Gastrocnemius medialis (tissue), 4 donors: ENCODE measurements at regions not wholly inside any gene's neighbourhood (a gene's known extent, or its start where the extent isn't known, plus 50 kb on each side); places are given as distances from the start of the nearest gene placed in this dataset.

Experiments
- ATAC-seq, 2 donors: fragments of 150-250 bp; one replicate each; pipeline ENCODE4 v1.9.1; 2016
- DNase-seq, 2 donors: peaks; one replicate each; pipeline ENCODE4 v3.0.0-alpha.2; 2019
- H3K27ac ChIP-seq, 4 donors: fragments of 200-600 bp; sonication (generic); 1 replicate in 1 of 4; 2 replicates in 3 of 4; pipeline ENCODE4 v1.5.1; 2016 to 2018; ENCODE audit warnings: mild to moderate bottlenecking in 2 of 4, moderate library complexity in 1 of 4
- H3K27me3 ChIP-seq, 3 donors: fragments of 200-600 bp; sonication (generic) in 2 of 3; 1 replicate in 1 of 3; 2 replicates in 2 of 3; pipeline versions ENCODE4 v1.5.1 to v1.6.0; 2016 to 2019; ENCODE audit warnings: mild to moderate bottlenecking in 1 of 3, moderate library complexity in 1 of 3
- H3K36me3 ChIP-seq, 2 donors: fragments of 200-600 bp; sonication (generic) in 1 of 2; one replicate each; pipeline ENCODE4 v1.5.1; 2017 to 2018
- H3K4me1 ChIP-seq, 2 donors: fragments of 200-600 bp; sonication (generic) in 1 of 2; one replicate each; pipeline ENCODE4 v1.5.1; 2016 to 2017; ENCODE audit warnings: mild to moderate bottlenecking in 2 of 2
- H3K4me3 ChIP-seq, 4 donors: fragments of 200-600 bp; sonication (generic) in 3 of 4; 1 replicate in 1 of 4; 2 replicates in 3 of 4; pipeline ENCODE4 v1.5.1; 2016 to 2019; ENCODE audit warnings: mild to moderate bottlenecking in 2 of 4
- H3K9me3 ChIP-seq, 3 donors: fragments of 200-600 bp; sonication (generic) in 2 of 3; 1 replicate in 1 of 3; 2 replicates in 2 of 3; pipeline ENCODE4 v1.5.1; 2016 to 2019
- CTCF ChIP-seq, 5 experiments: fragments of 450-650 bp in 3 of 5; fragments of 200-600 bp in 2 of 5; sonication (generic) in 2 of 5; IDR thresholded peaks in 4 of 5; conservative IDR thresholded peaks in 1 of 5; 1 replicate in 4 of 5; 2 replicates in 1 of 5; pipeline ENCODE4 v1.5.1; 2016 to 2019; ENCODE audit warnings: antibody characterized with exemption in 5 of 5, mild to moderate bottlenecking in 3 of 5, moderate library complexity in 3 of 5
- POLR2A ChIP-seq, 2 donors: fragments of 450-650 bp; IDR thresholded peaks; one replicate each; pipeline ENCODE4 v1.6.1; 2017; ENCODE audit warnings: antibody characterized with exemption in 2 of 2, mild to moderate bottlenecking in 2 of 2, moderate library complexity in 2 of 2
- in situ Hi-C, 4 donors: fragments of 200-750 bp; cut with MboI; loops; one replicate each; pipeline versions ENCODE4 v1.15.0 to v1.8.0; 2017; ENCODE audit warnings: low sequenced_read_pairs in 4 of 4
- intact Hi-C: fragments of 100-400 bp; cut with DNase I; formaldehyde crosslinking; loops from one replicate; pipeline ENCODE4 v1.15.1; 2023; ENCODE audit warnings: low total_unique reads

- in situ Hi-C loops (no loop called here), intact Hi-C loops (no loop called here)
- Histone ChIP-seq H3K9me3 (no peaks in the 10 kb centered on the region), H3K4me3 (no peak overlapping the region), H3K27ac (no peak overlapping the region), H3K27me3 (no peaks in the 10 kb centered on the region), H3K36me3 (no peaks in the 10 kb centered on the region), H3K4me1 (no peaks in the 10 kb centered on the region)
- DNase-seq: no peak
- ATAC-seq: no peak
- TF ChIP-seq POLR2A (IDR thresholded peaks at IDR 0.05) (no peak), CTCF (IDR thresholded peaks at IDR 0.05 in 4 of 5, conservative IDR thresholded peaks at IDR 0.05 in 1 of 5) (no peak)
Measured at GRCh38 chr11:15670520-15671070, 555.9 kb downstream of the INSC start.

GRCh38 chr11:15671216-15671615, 556.5 kb downstream of the INSC start:
- no peak overlapping the region for H3K4me3 ChIP-seq
- DNase-seq: no peak
- no peak for ATAC-seq
- intact Hi-C loops (no loop called here), in situ Hi-C loops (no loop called here)
- no peaks in the 10 kb centered on the region for H3K27me3 ChIP-seq
- no peaks in the 10 kb centered on the region for H3K36me3 ChIP-seq
- no peak overlapping the region for H3K27ac ChIP-seq
- H3K4me1 ChIP-seq: no peaks in the 10 kb centered on the region
- TF ChIP-seq CTCF (IDR thresholded peaks at IDR 0.05 in 4 of 5, conservative IDR thresholded peaks at IDR 0.05 in 1 of 5) (no peak), POLR2A (IDR thresholded peaks at IDR 0.05) (no peak)
- no peaks in the 10 kb centered on the region for H3K9me3 ChIP-seq

GRCh38 chr11:15672825-15673224, 558.1 kb downstream of the INSC start:
- Histone ChIP-seq H3K4me3 (no peak overlapping the region), H3K27me3 (no peaks in the 10 kb centered on the region), H3K36me3 (no peaks in the 10 kb centered on the region), H3K27ac (no peak overlapping the region), H3K9me3 (peaks cover 0 to 5% (median 0%) of the 10 kb centered on the region in 3 donors), H3K4me1 (no peaks in the 10 kb centered on the region)
- DNase-seq (no peak), ATAC-seq (no peak)
- no peak for TF ChIP-seq CTCF (IDR thresholded peaks at IDR 0.05 in 4 of 5, conservative IDR thresholded peaks at IDR 0.05 in 1 of 5)
- TF ChIP-seq POLR2A (IDR thresholded peaks at IDR 0.05): no peak
- in situ Hi-C loops: no loop called here
- intact Hi-C loops: no loop called here

- no peak for DNase-seq
- Histone ChIP-seq H3K27ac (no peak overlapping the region), H3K4me3 (no peak overlapping the region), H3K27me3 (no peaks in the 10 kb centered on the region), H3K4me1 (no peaks in the 10 kb centered on the region), H3K36me3 (no peaks in the 10 kb centered on the region), H3K9me3 (peaks cover 0 to 5% (median 0%) of the 10 kb centered on the region in 3 donors)
- no peak for TF ChIP-seq CTCF (IDR thresholded peaks at IDR 0.05 in 4 of 5, conservative IDR thresholded peaks at IDR 0.05 in 1 of 5)
- TF ChIP-seq POLR2A (IDR thresholded peaks at IDR 0.05): no peak
- in situ Hi-C loops: no loop called here
- ATAC-seq: no peak
- intact Hi-C loops: no loop called here
Measured at GRCh38 chr11:15673408-15673831, 558.7 kb downstream of the INSC start.

GRCh38 chr11:15674756-15675155, 560.0 kb downstream of the INSC start:
- no peak for TF ChIP-seq CTCF (IDR thresholded peaks at IDR 0.05 in 4 of 5, conservative IDR thresholded peaks at IDR 0.05 in 1 of 5)
- no peak for TF ChIP-seq POLR2A (IDR thresholded peaks at IDR 0.05)
- no peaks in the 10 kb centered on the region for H3K36me3 ChIP-seq
- intact Hi-C loops: no loop called here
- in situ Hi-C loops: no loop called here
- DNase-seq (no peak), ATAC-seq (no peak)
- H3K4me1 ChIP-seq: no peaks in the 10 kb centered on the region
- H3K27me3 ChIP-seq: no peaks in the 10 kb centered on the region
- H3K27ac ChIP-seq: no peak overlapping the region
- no peak overlapping the region for H3K4me3 ChIP-seq
- H3K9me3 ChIP-seq: peaks cover 0 to 5% (median 0%) of the 10 kb centered on the region in 3 donors
